GM19043 (cell line): ENCODE measurements at regions not wholly inside any gene's neighbourhood (a gene's known extent, or its start where the extent isn't known, plus 50 kb on each side); places are given as distances from the start of the nearest gene placed in this dataset.

Experiments used
- ATAC-seq: cut with Tn5 transposase; IDR thresholded peaks from one replicate; pipeline ENCODE4 v1.9.1; 2021; ENCODE audit warnings: low read depth; ENCODE audit not compliant: unreplicated experiment

DNA sequence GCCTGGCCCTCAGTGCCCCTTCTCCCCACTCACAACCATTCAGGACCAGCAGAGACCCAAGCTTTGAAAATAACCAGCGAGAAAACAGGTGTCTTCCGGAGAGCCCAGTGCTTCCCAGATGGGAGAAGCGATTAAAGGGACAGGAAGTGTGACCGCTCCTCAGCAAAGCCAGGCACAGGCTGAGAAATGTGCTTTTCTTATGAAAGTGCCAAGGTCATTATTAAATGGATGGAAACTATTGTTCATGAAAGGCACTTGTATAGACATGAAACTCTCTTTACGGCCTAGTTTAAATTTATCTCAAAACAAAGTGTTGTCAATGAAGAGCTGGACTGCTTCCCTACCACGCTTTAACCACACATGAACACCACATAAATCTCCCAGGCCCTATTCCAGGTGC, 210.4 kb downstream of the SPTSSA start:
- ATAC-seq: no peak

- no peak for ATAC-seq
Measured at GRCh38 chr14:34250959-34251358, 211.1 kb downstream of the SPTSSA start.

DNA sequence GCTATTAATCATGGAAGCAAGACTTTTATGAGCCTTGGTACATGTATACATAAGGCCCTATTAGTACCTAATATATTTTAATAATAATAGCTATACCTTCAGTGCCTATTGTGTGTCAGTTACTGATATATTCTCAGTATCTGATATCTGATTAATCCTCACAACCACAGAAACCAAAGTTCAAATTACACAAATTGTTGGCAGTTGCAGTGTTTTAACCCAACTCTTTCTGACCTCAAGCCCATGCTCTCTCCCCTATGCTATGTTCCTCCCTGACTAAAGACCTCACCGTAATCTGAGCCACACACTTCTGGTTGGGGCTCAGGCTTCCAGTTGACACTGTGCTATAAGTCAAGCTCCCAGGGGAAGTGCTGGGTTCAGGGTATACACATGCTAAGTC, 214.4 kb downstream of the SPTSSA start:
- ATAC-seq: no peak

- ATAC-seq: no peak
Measured at GRCh38 chr14:34246206-34246605, 215.8 kb downstream of the SPTSSA start.

DNA sequence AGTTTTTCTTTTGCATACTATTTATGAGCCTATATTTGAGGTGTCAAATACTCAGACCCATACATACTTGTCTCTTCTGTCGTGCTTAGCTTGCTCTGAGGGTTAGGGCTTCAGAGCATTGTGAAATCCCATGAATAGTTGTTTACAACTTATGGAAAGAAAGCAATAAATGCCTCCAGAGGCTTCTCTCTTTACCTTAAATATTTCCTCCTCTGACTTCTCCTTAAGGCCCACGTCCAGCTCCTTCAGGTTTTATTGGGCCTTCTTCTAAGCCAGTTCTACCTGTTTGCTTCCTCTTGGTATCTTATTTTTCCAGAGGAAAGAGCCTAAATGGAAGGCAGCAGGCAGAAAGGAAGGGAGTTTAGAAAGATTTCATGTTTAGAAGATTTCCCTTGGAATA, 218.6 kb downstream of the SPTSSA start:
- no peak for ATAC-seq

DNA sequence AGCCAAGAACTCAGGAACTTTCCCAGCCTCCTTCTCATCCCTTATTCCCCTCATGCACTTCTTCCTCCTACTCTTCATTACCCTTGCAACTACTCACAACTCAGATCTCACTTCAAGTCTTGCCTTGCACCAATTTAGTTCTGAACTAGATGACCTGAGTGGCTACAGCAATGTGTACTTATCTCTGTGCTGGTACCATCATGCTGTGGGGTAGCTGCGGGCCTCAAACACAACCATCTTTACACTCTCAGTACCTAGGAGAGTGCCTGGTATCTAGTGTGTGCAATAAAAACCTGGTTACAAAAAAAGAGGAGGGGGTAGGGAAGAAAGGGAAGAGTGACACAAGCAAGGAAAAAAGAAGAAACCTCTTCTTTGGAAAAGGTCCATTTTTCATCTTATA, 219.0 kb downstream of the SPTSSA start:
- no peak for ATAC-seq

GRCh38 chr14:34241185-34241711, 220.8 kb downstream of the SPTSSA start:
- ATAC-seq: no peak

GRCh38 chr14:34238610-34239009, 223.4 kb downstream of the SPTSSA start:
- ATAC-seq: no peak

DNA sequence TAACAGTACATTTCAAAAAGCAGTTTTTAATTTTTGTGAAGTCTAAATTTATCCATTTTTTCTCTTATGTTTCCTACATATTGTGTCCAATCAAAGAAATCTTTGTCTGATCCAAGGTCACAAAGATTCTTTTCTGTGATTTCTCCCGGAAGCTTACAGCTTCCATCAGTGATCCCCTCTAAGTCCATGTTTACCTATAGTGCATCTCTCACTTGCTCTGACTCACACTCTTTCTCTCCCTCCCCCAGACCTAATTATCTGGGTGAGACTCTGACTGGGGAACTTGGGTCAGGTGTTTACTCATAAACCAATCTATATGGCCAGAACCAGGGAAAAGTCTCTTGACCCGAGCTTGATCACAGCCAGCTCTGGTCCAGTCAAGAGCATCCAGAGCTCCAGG, 224.4 kb downstream of the SPTSSA start:
- ATAC-seq: no peak

DNA sequence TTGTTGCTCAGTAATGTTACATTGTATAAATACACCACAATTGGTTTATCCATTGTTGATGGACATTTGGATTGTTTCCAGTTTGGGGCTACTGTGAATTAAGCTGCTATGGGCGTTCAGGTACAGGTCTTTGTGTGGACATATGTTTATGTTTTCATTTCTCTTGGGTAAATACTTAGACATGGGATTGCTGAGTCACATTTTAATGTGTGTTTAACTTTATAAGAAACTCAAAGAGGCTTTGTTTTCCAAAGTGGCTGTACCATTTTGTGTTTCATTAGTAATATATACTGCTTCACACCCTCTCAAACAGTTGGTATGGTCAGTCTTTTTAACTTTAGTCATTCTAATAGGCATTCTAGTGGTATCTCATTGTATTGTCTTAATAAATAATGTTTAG, 225.0 kb downstream of the SPTSSA start:
- ATAC-seq: no peak

DNA sequence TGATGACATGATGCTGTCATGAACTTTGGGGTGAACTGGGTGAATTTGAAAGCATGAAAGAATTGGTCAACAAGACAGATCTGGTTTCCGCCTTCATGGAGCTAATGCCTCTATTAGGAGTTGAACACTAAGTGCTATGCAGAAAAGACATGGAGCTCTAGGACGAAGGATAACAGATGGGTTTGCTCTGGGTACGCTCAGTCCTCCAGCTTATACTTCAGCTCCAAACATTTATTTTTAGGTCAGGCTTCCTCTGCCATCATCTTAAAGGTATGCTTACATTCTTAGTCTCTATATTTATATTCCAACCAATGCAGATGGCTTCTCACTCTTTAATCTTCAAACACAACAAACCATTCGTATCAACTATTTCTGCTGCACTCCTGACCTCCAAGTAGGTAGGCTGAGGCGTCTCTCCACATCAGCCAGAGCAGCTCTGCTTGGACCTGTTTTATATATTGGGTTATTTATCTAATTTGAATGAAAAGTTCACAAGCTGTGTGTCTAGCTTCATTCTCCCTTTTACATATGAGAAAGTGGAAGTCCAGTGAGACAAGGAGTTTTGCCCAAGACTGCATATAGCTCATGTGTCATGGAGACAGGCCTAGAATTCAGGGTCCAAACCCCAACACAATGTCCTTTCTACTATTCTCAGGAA, 226.3 kb downstream of the SPTSSA start:
- ATAC-seq: no peak

- ATAC-seq: no peak
Measured at GRCh38 chr14:34234258-34234657, 227.8 kb downstream of the SPTSSA start.

DNA sequence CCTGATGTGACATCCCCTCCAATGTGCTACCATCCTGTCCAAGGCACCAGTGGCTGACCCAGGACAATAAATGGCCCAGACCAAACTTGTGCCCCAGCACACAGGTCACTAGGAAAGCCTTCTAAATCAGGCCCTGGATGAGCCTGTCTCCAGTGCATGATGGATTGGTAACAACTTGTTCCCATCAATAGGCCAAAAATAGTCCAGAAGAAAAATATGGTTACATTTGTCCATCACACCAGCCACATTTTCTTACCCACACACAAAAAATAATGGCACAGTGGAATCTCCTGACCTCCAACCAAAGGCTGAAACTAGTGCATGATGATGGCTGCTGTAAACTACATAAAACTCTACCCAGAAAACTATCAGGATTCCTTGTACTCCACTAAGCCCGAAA, 228.4 kb downstream of the SPTSSA start:
- ATAC-seq: no peak

- no peak for ATAC-seq
Measured at GRCh38 chr14:34232790-34233189, 229.2 kb downstream of the SPTSSA start.

DNA sequence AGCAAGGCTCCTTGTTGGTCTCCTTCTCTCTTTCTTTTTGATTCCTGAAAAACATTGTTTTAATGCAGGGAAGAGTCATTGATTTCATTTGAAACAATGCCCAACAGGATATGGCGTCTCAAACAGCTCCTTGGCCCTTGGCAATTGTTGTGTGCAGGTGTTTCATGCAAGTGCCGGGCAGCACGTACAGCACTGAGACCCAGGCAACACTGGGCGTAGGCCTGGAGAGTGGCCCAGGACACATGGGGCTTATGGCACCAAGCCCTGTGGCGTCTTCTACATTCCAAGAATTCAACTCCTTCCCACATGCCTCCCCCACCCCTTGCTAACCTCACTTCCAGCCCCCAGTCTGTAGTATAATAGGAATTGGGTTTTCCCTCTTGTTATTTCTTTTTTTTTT, 230.4 kb downstream of the SPTSSA start:
- no peak for ATAC-seq

DNA sequence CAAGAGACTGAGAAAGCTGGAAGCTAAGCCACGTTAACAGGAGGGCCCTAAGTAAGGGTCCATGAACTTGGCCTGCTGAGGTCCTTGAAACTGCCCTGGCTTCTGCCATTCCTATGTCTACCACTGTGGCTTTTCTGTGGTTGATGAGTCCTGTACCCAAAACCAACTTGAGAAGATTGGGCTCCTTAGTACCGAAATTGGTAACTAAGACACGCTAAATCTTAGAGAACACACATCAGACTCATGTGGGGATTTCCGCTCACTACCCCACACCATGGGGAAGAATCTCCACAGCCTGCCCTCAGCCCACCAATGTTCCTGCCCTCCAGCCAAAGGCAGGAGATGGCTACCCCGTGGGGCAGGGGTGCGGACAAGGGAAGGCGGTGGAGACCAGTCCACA, 232.9 kb downstream of the SPTSSA start:
- no peak for ATAC-seq

- no peak for ATAC-seq
Measured at GRCh38 chr14:34228650-34228976, 233.4 kb downstream of the SPTSSA start.

DNA sequence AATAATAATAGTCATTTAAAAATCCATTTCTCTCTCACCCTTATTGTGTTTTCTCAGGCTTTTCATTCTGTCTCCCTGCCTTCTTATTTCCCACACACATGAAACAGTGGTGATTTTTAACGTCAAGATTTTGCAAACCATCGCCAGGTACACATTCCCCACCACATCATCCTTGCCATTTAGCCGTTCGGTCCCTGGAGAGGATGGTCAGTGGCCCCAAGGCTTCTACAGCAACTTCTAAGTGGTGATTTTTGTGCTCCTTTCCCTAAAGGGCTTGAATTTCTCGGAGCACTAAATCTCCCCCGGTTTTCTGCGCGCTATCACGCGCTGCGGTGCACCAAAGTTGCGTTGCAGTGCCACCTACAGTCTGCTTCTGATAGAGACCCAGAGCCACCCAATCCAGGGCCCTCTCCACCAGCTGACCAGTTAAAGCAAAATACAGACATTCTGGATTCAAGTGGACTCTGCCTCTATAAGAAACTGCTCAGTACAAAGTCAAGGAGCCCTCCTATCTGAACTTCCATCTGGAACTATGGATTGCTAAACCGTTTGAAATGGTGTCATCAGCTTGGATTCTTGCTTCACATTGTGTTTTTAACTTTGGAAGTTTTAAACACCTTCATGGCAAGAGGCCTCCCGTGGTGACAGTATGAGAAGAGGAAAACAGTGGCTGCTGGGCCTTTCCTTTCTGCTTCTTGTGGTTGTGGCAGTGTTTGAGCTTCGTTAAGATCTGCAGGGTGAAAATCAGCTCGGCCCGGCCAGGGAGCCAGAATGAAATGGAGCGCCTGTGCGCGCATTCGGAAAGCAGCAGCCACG, 234.0 kb downstream of the SPTSSA start:
- peak; percentile 86 for ATAC-seq

GRCh38 chr14:34224221-34224620, 237.8 kb downstream of the SPTSSA start:
- ATAC-seq: no peak

GRCh38 chr14:34223373-34224148, 238.5 kb downstream of the SPTSSA start:
- ATAC-seq: no peak

- no peak for ATAC-seq
Measured at GRCh38 chr14:34222867-34223266, 239.2 kb downstream of the SPTSSA start.
